HCT116 (cell line): ENCODE measurements at regions not wholly inside any gene's neighbourhood (a gene's known extent, or its start where the extent isn't known, plus 50 kb on each side); places are given as distances from the start of the nearest gene placed in this dataset.

Experiments
- ATAC-seq: fragments of 200-7000 bp; cut with Tn5 transposase; 2 replicates; pipeline ENCODE4 v1.9.1; 2020; ENCODE audit warnings: mild to moderate bottlenecking, moderate library complexity
- BruUV-seq: library from RNA; stranded (reverse); fragments of 400-500 nt; replicated peaks from 2 replicates; lab custom pipeline; 2021; lab: Mats Ljungman, UMichigan
- CTCF ChIA-PET: fragments of 300-600 bp; sonication (Branson Sonifier 250); formaldehyde crosslinking; loops from one replicate; lab custom pipeline; 2021; ENCODE audit warnings: antibody characterized with exemption; lab: Charles Lee
- POLR2A ChIA-PET: fragments of 300-600, 350-600 bp; sonication (Branson Sonifier 250); formaldehyde crosslinking; loops from one replicate; lab custom pipeline; 2021; ENCODE audit warnings: antibody characterized with exemption; lab: Charles Lee
- RAD21 ChIA-PET, 2 experiments: fragments of 300-600 bp; sonication (Branson Sonifier 250); formaldehyde crosslinking; loops; one replicate each; lab custom pipeline; 2023; ENCODE audit warnings: low total read pairs in 2 of 2; ENCODE audit not compliant: uncharacterized antibody in 2 of 2, unreplicated experiment in 2 of 2, low non-redundant PET in 1 of 2; lab: Charles Lee
- DNase-seq: peaks from one replicate; pipeline ENCODE4 v3.0.0-alpha.2; 2010; ENCODE audit warnings: low read depth, low spot score
- H2AFZ ChIP-seq: fragments of 200-600 bp; shearing (Covaris generic), sonication (generic); 2 replicates; pipeline ENCODE4 v1.6.1; 2017; ENCODE audit warnings: low read depth, mixed run types, mixed read lengths, antibody characterized with exemption, low read length; ENCODE audit not compliant: poor library complexity, severe bottlenecking
- H3K27ac ChIP-seq: 2 replicates; pipeline ENCODE4 v1.5.1; 2012; ENCODE audit warnings: low read depth, low read length
- H3K27me3 ChIP-seq: fragments of 200-600 bp; sonication (generic); 2 replicates; pipeline ENCODE4 v1.6.1; 2016; ENCODE audit warnings: mixed run types, low read length, mixed read lengths; ENCODE audit not compliant: insufficient read depth
- H3K36me3 ChIP-seq, 2 experiments: fragments of 200-500 bp in 1 of 2; fragments of 200-600 bp in 1 of 2; sonication (Bioruptor generic) in 1 of 2; sonication (generic) in 1 of 2; 2 replicates each; pipeline versions ENCODE4 v1.5.1 to v1.6.1; 2014 to 2016; ENCODE audit warnings: low read length in 2 of 2, inconsistent platforms in 1 of 2, mixed read lengths in 1 of 2, mixed run types in 1 of 2; ENCODE audit not compliant: insufficient read depth in 2 of 2, control insufficient read depth in 1 of 2
- H3K4me1 ChIP-seq, 2 experiments: fragments of 200-600 bp in 1 of 2; sonication (generic) in 1 of 2; 2 replicates each; pipeline versions ENCODE4 v1.5.1 to v1.6.1; 2012 to 2017; ENCODE audit warnings: low read length in 2 of 2, inconsistent platforms in 1 of 2, mild to moderate bottlenecking in 1 of 2, mixed read lengths in 1 of 2, mixed run types in 1 of 2, moderate library complexity in 1 of 2; ENCODE audit not compliant: insufficient read depth in 2 of 2, control insufficient read depth in 1 of 2
- H3K4me2 ChIP-seq: fragments of 200-600 bp; sonication (generic); 2 replicates; pipeline ENCODE4 v1.6.1; 2017; ENCODE audit warnings: mixed run types, low read length, mixed read lengths
- H3K4me3 ChIP-seq, 2 experiments: fragments of 200-600 bp in 1 of 2; sonication (generic) in 1 of 2; replicated peaks in 1 of 2; 2 replicates each; pipeline ENCODE4 v1.5.1; 2011 to 2016; ENCODE audit warnings: low read length in 2 of 2, control low read depth in 1 of 2, low read depth in 1 of 2, mild to moderate bottlenecking in 1 of 2, mixed read lengths in 1 of 2, mixed run types in 1 of 2
- H3K79me2 ChIP-seq: fragments of 200-600 bp; sonication (generic); 2 replicates; pipeline ENCODE4 v1.6.1; 2017; ENCODE audit warnings: mild to moderate bottlenecking, mixed run types, low read length, moderate library complexity, mixed read lengths; ENCODE audit not compliant: insufficient read depth
- H3K9ac ChIP-seq: fragments of 200-600 bp; sonication (generic); 2 replicates; pipeline ENCODE4 v1.6.1; 2016; ENCODE audit warnings: low read length, mixed read lengths
- H3K9me2 ChIP-seq: fragments of 200-600 bp; sonication (generic), shearing (Covaris generic); 2 replicates; pipeline ENCODE4 v1.6.1; 2017; ENCODE audit warnings: mixed run types, mild to moderate bottlenecking, moderate library complexity; ENCODE audit not compliant: insufficient read depth
- H3K9me3 ChIP-seq, 2 experiments: fragments of 200-500 bp in 1 of 2; fragments of 200-600 bp in 1 of 2; sonication (Bioruptor generic) in 1 of 2; sonication (generic) in 1 of 2; 2 replicates each; pipeline ENCODE4 v1.6.1; 2014 to 2017; ENCODE audit warnings: low read length in 2 of 2, mixed read lengths in 2 of 2, inconsistent platforms in 1 of 2, low read depth in 1 of 2, mild to moderate bottlenecking in 1 of 2, mixed run types in 1 of 2, moderate library complexity in 1 of 2; ENCODE audit not compliant: control insufficient read depth in 1 of 2, insufficient read depth in 1 of 2
- H4K20me1 ChIP-seq: fragments of 200-600 bp; sonication (generic), shearing (Covaris generic); 2 replicates; pipeline ENCODE4 v1.6.1; 2017; ENCODE audit warnings: mixed run types, mild to moderate bottlenecking, moderate library complexity; ENCODE audit not compliant: insufficient read depth
- ELF1 ChIP-seq: IDR thresholded peaks from 2 replicates; pipeline ENCODE4 v1.6.1; 2012; ENCODE audit warnings: low read depth, borderline replicate concordance
- POLR2A ChIP-seq: IDR thresholded peaks from 2 replicates; pipeline ENCODE4 v1.7.0; 2011; ENCODE audit warnings: borderline replicate concordance; ENCODE audit not compliant: insufficient read depth, insufficient read length; ENCODE audit errors: extremely low read depth
- POLR2AphosphoS5 ChIP-seq: IDR thresholded peaks from 2 replicates; pipeline ENCODE4 v1.6.1; 2011; ENCODE audit warnings: mild to moderate bottlenecking, low read depth, low read length, moderate library complexity
- SIN3A ChIP-seq: IDR thresholded peaks from 2 replicates; pipeline ENCODE4 v1.6.1; 2012; ENCODE audit warnings: low read depth
- ZNF274 ChIP-seq: fragments of 200-500 bp; sonication (Bioruptor generic); IDR thresholded peaks from 2 replicates; pipeline ENCODE4 v1.6.1; 2014; ENCODE audit warnings: mild to moderate bottlenecking, low read depth, low read length, inconsistent platforms
- intact Hi-C: fragments of 100-400 bp; cut with micrococcal nuclease; formaldehyde crosslinking; loops from 2 replicates; pipeline ENCODE4 v1.10.0; 2022

- no peaks in the 10 kb centered on the region for H3K36me3 ChIP-seq
- no peak overlapping the region for H3K27ac ChIP-seq
- peaks cover 15 to 18% of the 10 kb centered on the region in 2 experiments; a peak in 2 of 4 replicates for H3K9me3 ChIP-seq
- no peak overlapping the region for H3K4me3 ChIP-seq
- no peak overlapping the region for H3K4me2 ChIP-seq
- H2AFZ ChIP-seq, result no peak overlapping the region
- ChIA-PET POLR2A (no interaction called here), CTCF (no interaction called here)
- TF ChIP-seq ZNF274, result no peak
- TF ChIP-seq POLR2A, result no peak
- TF ChIP-seq POLR2AphosphoS5, result no peak
- no peak for TF ChIP-seq SIN3A
- TF ChIP-seq, all 23 proteins: peak for 0
- intact Hi-C loops, result no loop called here
- RAD21 ChIA-PET, result no interaction called here
- Histone ChIP-seq H3K9ac (no peak overlapping the region), H3K9me2 (no peaks in the 10 kb centered on the region), H4K20me1 (no peaks in the 10 kb centered on the region), H3K4me1 (no peaks in the 10 kb centered on the region), H3K27me3 (no peaks in the 10 kb centered on the region), H3K79me2 (no peaks in the 10 kb centered on the region)
- no peak for ATAC-seq
- DNase-seq, result no peak
- BruUV-seq, result no TSS peak
These were observed 564.5 kb downstream of the CDH8 start for GRCh38 chr16:61471737-61472136.

GRCh38 chr16:61471023-61471422, 565.2 kb downstream of the CDH8 start:
- POLR2A ChIA-PET, result no interaction called here
- H3K4me3 ChIP-seq, result no peak overlapping the region
- no peaks in the 10 kb centered on the region for H3K9me2 ChIP-seq
- H3K9ac ChIP-seq, result no peak overlapping the region
- intact Hi-C loops, result no loop called here
- no peaks in the 10 kb centered on the region for H3K27me3 ChIP-seq
- H4K20me1 ChIP-seq, result no peaks in the 10 kb centered on the region
- CTCF ChIA-PET, result no interaction called here
- H2AFZ ChIP-seq, result no peak overlapping the region
- RAD21 ChIA-PET, result no interaction called here
- no peaks in the 10 kb centered on the region for H3K36me3 ChIP-seq
- H3K27ac ChIP-seq, result no peak overlapping the region
- H3K4me1 ChIP-seq, result no peaks in the 10 kb centered on the region
- no peak for ATAC-seq
- DNase-seq, result no peak
- no TSS peak for BruUV-seq
- H3K9me3 ChIP-seq, result peaks cover 15 to 18% of the 10 kb centered on the region in 2 experiments; a peak in 2 of 4 replicates
- no peak for TF ChIP-seq POLR2AphosphoS5
- no peak for TF ChIP-seq ELF1
- no peak for TF ChIP-seq POLR2A
- no peak overlapping the region for H3K4me2 ChIP-seq
- no peaks in the 10 kb centered on the region for H3K79me2 ChIP-seq
